ENCODE measurements at regions not wholly inside any gene's neighbourhood (a gene's known extent, or its start where the extent isn't known, plus 50 kb on each side); places are given as distances from the start of the nearest gene placed in this dataset.

DNA sequence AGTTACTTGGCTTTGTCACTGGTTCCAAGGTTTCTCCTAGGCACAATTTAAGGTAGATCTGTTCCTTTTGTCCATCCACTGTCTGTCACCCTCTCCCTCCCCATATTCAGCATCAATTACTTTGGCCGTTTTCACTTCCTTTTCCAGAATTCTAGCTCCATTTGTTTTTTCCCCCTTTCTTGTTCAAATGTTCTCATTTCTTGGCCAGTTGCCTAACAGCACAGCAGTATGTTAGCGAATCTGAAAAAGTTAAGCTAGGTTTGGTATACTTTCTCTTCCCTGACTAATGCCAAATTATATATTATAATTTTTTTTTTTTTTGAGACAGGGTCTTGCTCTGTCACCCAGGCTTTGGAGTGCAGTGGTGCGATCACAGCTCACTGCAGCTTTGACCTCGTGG is 409.1 kb upstream of the TEX13C start:
- no peak overlapping the region for H3K27ac ChIP-seq (ENCODE audit: low read depth, low read length)
- no peak overlapping the region for H4K8ac ChIP-seq (ENCODE audit: extremely low read depth, insufficient read depth, low read length)
- H3K56ac ChIP-seq (replicated peaks; ENCODE audit: insufficient read length, low read depth, low read length), result no peak overlapping the region
- H3K4ac ChIP-seq (replicated peaks; ENCODE audit: insufficient read length, low read depth, low read length), result no peak overlapping the region
- DNase-seq (ENCODE audit: low read depth in 1 of 2, low spot score in 2 of 2) (no peak), FAIRE-seq (peak; percentile 36)
- no peak overlapping the region for H2BK120ac ChIP-seq (replicated peaks; ENCODE audit: low read depth, low read length)
- no peak overlapping the region for H3K9ac ChIP-seq (replicated peaks in 1 of 4; ENCODE audit: extremely low read depth in 1 of 4, low read depth in 3 of 4, low read length in 3 of 4)
- H3K4me1 ChIP-seq (replicated peaks in 1 of 4; ENCODE audit: control insufficient read depth in 3 of 4, insufficient read depth in 4 of 4, low read length in 3 of 4), result no peaks in the 10 kb centered on the region
- H4K20me1 ChIP-seq (replicated peaks in 1 of 2; ENCODE audit: control insufficient read depth in 1 of 2, insufficient read depth in 2 of 2, low read length in 2 of 2), result no peaks in the 10 kb centered on the region
- no peak overlapping the region for H3K4me2 ChIP-seq (ENCODE audit: insufficient read depth in 1 of 2, low read depth in 2 of 2, low read length in 2 of 2)
- H2BK5ac ChIP-seq (ENCODE audit: low read depth, low read length), result no peak overlapping the region
- no peak overlapping the region for H3K4me3 ChIP-seq (ENCODE audit: extremely low read depth in 1 of 4, insufficient read depth in 2 of 4, low read depth in 3 of 4, low read length in 4 of 4)
- no peak overlapping the region for H3K18ac ChIP-seq (ENCODE audit: extremely low read depth, low read length)
- H3K14ac ChIP-seq (ENCODE audit: insufficient read length), result no peak overlapping the region
- WGBS, 2 experiments (ENCODE audit: extremely low coverage in 1 of 2, insufficient coverage in 1 of 2, insufficient read length in 1 of 2, insufficient replicate concordance in 2 of 2, low coverage in 1 of 2, low lambda C conversion rate in 2 of 2, missing lambda C conversion rate in 1 of 2), result 83% methylated on average over 1 of the region's 4 CpGs; no CpG with 5 or more reads in 1 of the 2 experiments
- H4K91ac ChIP-seq (replicated peaks; ENCODE audit: insufficient read length, low read length), result no peak overlapping the region
- CTCF ChIA-PET (ENCODE audit: partially characterized antibody), result no interaction called here
- H3K79me2 ChIP-seq (ENCODE audit: control insufficient read depth in 1 of 2, insufficient read depth in 2 of 2, low read length in 2 of 2), result no peaks in the 10 kb centered on the region
- no peaks in the 10 kb centered on the region for H3K23me2 ChIP-seq (ENCODE audit: low read depth, low read length)
- H3K23ac ChIP-seq (ENCODE audit: insufficient read length), result no peak overlapping the region
- H4K5ac ChIP-seq (ENCODE audit: insufficient read length, low read depth, low read length), result no peak overlapping the region
- H3K9me3 ChIP-seq (ENCODE audit: insufficient read depth in 2 of 2, low read depth in 1 of 2, low read length in 1 of 2), result no peaks in the 10 kb centered on the region
- H3K27me3 ChIP-seq (replicated peaks in 1 of 4; ENCODE audit: control insufficient read depth in 3 of 4, extremely low read depth in 1 of 4, insufficient read depth in 3 of 4, low read length in 3 of 4), result no peaks in the 10 kb centered on the region
- TF ChIP-seq MAFK (IDR thresholded peaks at IDR 0.05; ENCODE audit: low read depth, low read length) (no peak), RXRA (IDR thresholded peaks at IDR 0.05; ENCODE audit: insufficient read depth, low read depth, low read length) (no peak), POLR2A (IDR thresholded peaks at IDR 0.05; ENCODE audit: control extremely low read depth in 1 of 2, low read depth in 2 of 2, low read length in 2 of 2) (no peak), RBBP5 (IDR thresholded peaks at IDR 0.05; ENCODE audit: borderline replicate concordance, low read depth, low read length) (no peak), RNF2 (IDR thresholded peaks at IDR 0.05; ENCODE audit: borderline replicate concordance, low read depth, low read length, missing control alignments, poor library complexity, severe bottlenecking) (no peak), KDM4A (IDR thresholded peaks at IDR 0.05; ENCODE audit: low read depth, low read length, severe bottlenecking) (no peak), GTF2F1 (IDR thresholded peaks at IDR 0.05; ENCODE audit: borderline replicate concordance, low read depth, low read length) (no peak), CHD2 (IDR thresholded peaks at IDR 0.05; ENCODE audit: low read length) (no peak), KDM5A (IDR thresholded peaks at IDR 0.05; ENCODE audit: low read length) (no peak), SIN3A (conservative IDR thresholded peaks at IDR 0.05 in 1 of 2, IDR thresholded peaks at IDR 0.05 in 1 of 2; ENCODE audit: low read depth in 1 of 2, low read length in 2 of 2) (no peak), USF2 (IDR thresholded peaks at IDR 0.05; ENCODE audit: low read length) (no peak)
- TF ChIP-seq, protein P1, sequence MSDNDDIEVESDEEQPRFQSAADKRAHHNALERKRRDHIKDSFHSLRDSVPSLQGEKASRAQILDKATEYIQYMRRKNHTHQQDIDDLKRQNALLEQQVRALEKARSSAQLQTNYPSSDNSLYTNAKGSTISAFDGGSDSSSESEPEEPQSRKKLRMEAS (IDR thresholded peaks at IDR 0.05), result no peak
- POLR2A ChIA-PET (ENCODE audit: partially characterized antibody), result no interaction called here
- no peak overlapping the region for H2BK12ac ChIP-seq (ENCODE audit: low read depth, low read length)
- H2AFZ ChIP-seq (ENCODE audit: low read length), result no peak overlapping the region
- no peak overlapping the region for H2BK20ac ChIP-seq (ENCODE audit: low read length)
- H3K36me3 ChIP-seq (ENCODE audit: control insufficient read depth in 2 of 4, insufficient read depth in 4 of 4, low read length in 3 of 4), result no peaks in the 10 kb centered on the region
- no peak overlapping the region for H2BK15ac ChIP-seq (ENCODE audit: low read length)
- H3K79me1 ChIP-seq (ENCODE audit: low read depth, low read length), result no peaks in the 10 kb centered on the region
- H2AK5ac ChIP-seq (ENCODE audit: low read depth, low read length), result no peak overlapping the region

Measured in H1 (cell line).